Hindlimb muscle (tissue), 1 donor: ENCODE measurements at regions not wholly inside any gene's neighbourhood (a gene's known extent, or its start where the extent isn't known, plus 50 kb on each side); places are given as distances from the start of the nearest gene placed in this dataset.
"Not testable (repeated sequence)": the region's sequence is repeated elsewhere in the genome, so short reads cannot be mapped to it uniquely, and the experiment has no call there.

ENCODE experiments used
- DNase-seq: peaks from one replicate; pipeline ENCODE4 v3.0.0-alpha.2; 2013

GRCh38 chr3:14057701-14058100, 67.0 kb downstream of the CHCHD4 start:
- no peak for DNase-seq

- DNase-seq = no peak
Measured at GRCh38 chr3:14047841-14048240, 76.8 kb downstream of the CHCHD4 start.

- no peak for DNase-seq
Measured at GRCh38 chr3:14047027-14047426, 77.6 kb downstream of the CHCHD4 start.

GRCh38 chr3:14042680-14043079, 82.0 kb downstream of the CHCHD4 start:
- no peak for DNase-seq

GRCh38 chr3:14039149-14039548, 85.5 kb downstream of the CHCHD4 start:
- no peak for DNase-seq

- no peak for DNase-seq
Measured at GRCh38 chr3:14037211-14037610, 87.5 kb downstream of the CHCHD4 start.

- no peak for DNase-seq
Measured at GRCh38 chr3:14033023-14033422, 91.6 kb downstream of the CHCHD4 start.

- DNase-seq = no peak
Measured at GRCh38 chr3:14031271-14031670, 93.4 kb downstream of the CHCHD4 start.

GRCh38 chr3:14029390-14029995, 95.2 kb downstream of the CHCHD4 start:
- DNase-seq = not testable (repeated sequence)

- DNase-seq = not testable (repeated sequence)
Measured at GRCh38 chr3:14028122-14028521, 96.5 kb downstream of the CHCHD4 start.

GRCh38 chr3:14019459-14019858, 105.2 kb downstream of the CHCHD4 start:
- no peak for DNase-seq

- DNase-seq = no peak
Measured at GRCh38 chr3:14016900-14017475, 107.7 kb downstream of the CHCHD4 start.

GRCh38 chr3:14007006-14007405, 117.7 kb downstream of the CHCHD4 start:
- DNase-seq = no peak

- DNase-seq = no peak
Measured at GRCh38 chr3:14001136-14001535, 121.3 kb upstream of the WNT7A start.

GRCh38 chr3:14000556-14000955, 120.7 kb upstream of the WNT7A start:
- no peak for DNase-seq

GRCh38 chr3:13998831-13999230, 119.0 kb upstream of the WNT7A start:
- DNase-seq = no peak

- DNase-seq = not testable (repeated sequence)
Measured at GRCh38 chr3:13995216-13995615, 115.3 kb upstream of the WNT7A start.

- DNase-seq = not testable (repeated sequence)
Measured at GRCh38 chr3:13988925-13989324, 109.1 kb upstream of the WNT7A start.

- no peak for DNase-seq
Measured at GRCh38 chr3:13976469-13976868, 96.6 kb upstream of the WNT7A start.

- no peak for DNase-seq
Measured at GRCh38 chr3:13975686-13976085, 95.8 kb upstream of the WNT7A start.

GRCh38 chr3:13972679-13973379, 93.0 kb upstream of the WNT7A start:
- no peak for DNase-seq

GRCh38 chr3:13966302-13966701, 86.4 kb upstream of the WNT7A start:
- no peak for DNase-seq

- DNase-seq = no peak
Measured at GRCh38 chr3:13963137-13963886, 83.4 kb upstream of the WNT7A start.
